Stomach smooth muscle (tissue), 2 donors: ENCODE measurements at regions not wholly inside any gene's neighbourhood (a gene's known extent, or its start where the extent isn't known, plus 50 kb on each side); places are given as distances from the start of the nearest gene placed in this dataset.

ENCODE experiments used
- H3K27ac ChIP-seq: one replicate; pipeline ENCODE4 v1.7.0; 2013; ENCODE audit warnings: mild to moderate bottlenecking, low read length, inconsistent platforms
- H3K27me3 ChIP-seq, 2 donors: one replicate each; pipeline ENCODE4 v1.7.0; 2013; ENCODE audit warnings: low read length in 2 of 2; ENCODE audit not compliant: insufficient read depth in 2 of 2, control insufficient read depth in 1 of 2
- H3K36me3 ChIP-seq, 2 donors: one replicate each; pipeline ENCODE4 v1.7.0; 2013; ENCODE audit warnings: low read length in 2 of 2; ENCODE audit not compliant: control insufficient read depth in 2 of 2, insufficient read depth in 2 of 2
- H3K4me1 ChIP-seq: one replicate; pipeline ENCODE4 v1.7.0; 2013; ENCODE audit warnings: low read length; ENCODE audit not compliant: control insufficient read depth, insufficient read depth
- H3K4me3 ChIP-seq, 2 donors: one replicate each; pipeline ENCODE4 v1.7.0; 2013; ENCODE audit warnings: low read length in 2 of 2
- H3K9ac ChIP-seq, 2 donors: one replicate each; pipeline ENCODE4 v1.7.0; 2013; ENCODE audit warnings: low read length in 2 of 2, mild to moderate bottlenecking in 1 of 2
- H3K9me3 ChIP-seq, 2 donors: one replicate each; pipeline ENCODE4 v1.7.0; 2013; ENCODE audit warnings: low read length in 2 of 2; ENCODE audit not compliant: control insufficient read depth in 2 of 2
- donor health status: healthy.
- donor health status: Pancreatic carcinoma.

GRCh38 chr10:125555267-125555666 is 127.7 kb downstream of the TEX36 start:
- no peaks in the 10 kb centered on the region for H3K27me3 ChIP-seq
- H3K9ac ChIP-seq: no peak overlapping the region
- H3K4me3 ChIP-seq: no peak overlapping the region
- H3K4me1 ChIP-seq: no peaks in the 10 kb centered on the region
- no peaks in the 10 kb centered on the region for H3K36me3 ChIP-seq
- H3K27ac ChIP-seq: no peak overlapping the region
- H3K9me3 ChIP-seq: peaks cover 7% of the 10 kb centered on the region in 2 donors

GRCh38 chr10:125554753-125555152 is 128.2 kb downstream of the TEX36 start:
- Histone ChIP-seq H3K4me1 (no peaks in the 10 kb centered on the region), H3K9me3 (peaks cover 7% of the 10 kb centered on the region in 2 donors), H3K27me3 (no peaks in the 10 kb centered on the region), H3K9ac (no peak overlapping the region), H3K27ac (no peak overlapping the region), H3K36me3 (no peaks in the 10 kb centered on the region), H3K4me3 (no peak overlapping the region)

- peaks cover 7% of the 10 kb centered on the region in 2 donors for H3K9me3 ChIP-seq
- no peaks in the 10 kb centered on the region for H3K27me3 ChIP-seq
- no peak overlapping the region for H3K4me3 ChIP-seq
- no peak overlapping the region for H3K9ac ChIP-seq
- H3K36me3 ChIP-seq: no peaks in the 10 kb centered on the region
- no peak overlapping the region for H3K27ac ChIP-seq
- no peaks in the 10 kb centered on the region for H3K4me1 ChIP-seq
These were observed 128.8 kb downstream of the TEX36 start for GRCh38 chr10:125554016-125554703.

- H3K9ac ChIP-seq: no peak overlapping the region
- H3K4me1 ChIP-seq: no peaks in the 10 kb centered on the region
- H3K36me3 ChIP-seq: no peaks in the 10 kb centered on the region
- H3K27me3 ChIP-seq: no peaks in the 10 kb centered on the region
- no peak overlapping the region for H3K4me3 ChIP-seq
- no peak overlapping the region for H3K27ac ChIP-seq
- peaks cover 7% of the 10 kb centered on the region in 2 donors for H3K9me3 ChIP-seq
These were observed 129.9 kb downstream of the TEX36 start for GRCh38 chr10:125553091-125553490.

- Histone ChIP-seq H3K4me1 (no peaks in the 10 kb centered on the region), H3K27me3 (no peaks in the 10 kb centered on the region), H3K9me3 (peaks cover 7% of the 10 kb centered on the region in 2 donors)
These were observed 131.7 kb downstream of the TEX36 start for GRCh38 chr10:125551247-125551646.

GRCh38 chr10:125550362-125550761 is 132.6 kb downstream of the TEX36 start:
- Histone ChIP-seq H3K4me1 (no peaks in the 10 kb centered on the region), H3K9me3 (peaks cover 7% of the 10 kb centered on the region in 2 donors), H3K27ac (no peak overlapping the region), H3K27me3 (no peaks in the 10 kb centered on the region), H3K36me3 (no peaks in the 10 kb centered on the region), H3K4me3 (no peak overlapping the region), H3K9ac (no peak overlapping the region)

More at GRCh38 chr10:125551247-125551646, 131.7 kb downstream of the TEX36 start:
- H3K4me3 ChIP-seq: no peak overlapping the region
- H3K36me3 ChIP-seq: no peaks in the 10 kb centered on the region
- no peak overlapping the region for H3K9ac ChIP-seq
- no peak overlapping the region for H3K27ac ChIP-seq

- peaks cover 7% of the 10 kb centered on the region in 2 donors for H3K9me3 ChIP-seq
- no peak overlapping the region for H3K27ac ChIP-seq
- no peak overlapping the region for H3K4me3 ChIP-seq
- no peaks in the 10 kb centered on the region for H3K36me3 ChIP-seq
- no peak overlapping the region for H3K9ac ChIP-seq
- H3K27me3 ChIP-seq: no peaks in the 10 kb centered on the region
- no peaks in the 10 kb centered on the region for H3K4me1 ChIP-seq
These were observed 133.3 kb downstream of the TEX36 start for GRCh38 chr10:125549653-125550052.

GRCh38 chr10:125548878-125549277 is 134.1 kb downstream of the TEX36 start:
- Histone ChIP-seq H3K9ac (no peak overlapping the region), H3K27ac (no peak overlapping the region), H3K36me3 (no peaks in the 10 kb centered on the region), H3K4me1 (no peaks in the 10 kb centered on the region), H3K4me3 (no peak overlapping the region), H3K27me3 (no peaks in the 10 kb centered on the region), H3K9me3 (peaks cover 7% of the 10 kb centered on the region in 2 donors)

GRCh38 chr10:125548356-125548755 is 134.6 kb downstream of the TEX36 start:
- peaks cover 7% of the 10 kb centered on the region in 2 donors for H3K9me3 ChIP-seq
- H3K27ac ChIP-seq: no peak overlapping the region
- no peak overlapping the region for H3K4me3 ChIP-seq
- H3K27me3 ChIP-seq: no peaks in the 10 kb centered on the region
- H3K36me3 ChIP-seq: no peaks in the 10 kb centered on the region
- H3K4me1 ChIP-seq: no peaks in the 10 kb centered on the region
- no peak overlapping the region for H3K9ac ChIP-seq

GRCh38 chr10:125547010-125547650 is 135.8 kb downstream of the TEX36 start:
- H3K9me3 ChIP-seq: no peaks in the 10 kb centered on the region
- H3K36me3 ChIP-seq: no peaks in the 10 kb centered on the region
- H3K9ac ChIP-seq: no peak overlapping the region
- H3K27me3 ChIP-seq: no peaks in the 10 kb centered on the region
- H3K4me3 ChIP-seq: no peak overlapping the region
- H3K4me1 ChIP-seq: no peaks in the 10 kb centered on the region
- H3K27ac ChIP-seq: no peak overlapping the region

- H3K9me3 ChIP-seq: no peaks in the 10 kb centered on the region
- H3K9ac ChIP-seq: no peak overlapping the region
- H3K36me3 ChIP-seq: no peaks in the 10 kb centered on the region
- no peak overlapping the region for H3K4me3 ChIP-seq
- no peak overlapping the region for H3K27ac ChIP-seq
- no peaks in the 10 kb centered on the region for H3K27me3 ChIP-seq
- H3K4me1 ChIP-seq: peaks cover 15% of the 10 kb centered on the region
These were observed 139.2 kb downstream of the TEX36 start for GRCh38 chr10:125543796-125544195.
